Colonic mucosa (tissue), 4 donors: ENCODE measurements at regions not wholly inside any gene's neighbourhood (a gene's known extent, or its start where the extent isn't known, plus 50 kb on each side); places are given as distances from the start of the nearest gene placed in this dataset.
"Not testable (repeated sequence)": the region's sequence is repeated elsewhere in the genome, so short reads cannot be mapped to it uniquely, and the experiment has no call there.

Source experiments
- DNase-seq: peaks from one replicate; pipeline ENCODE4 v3.0.0-alpha.2; 2020
- H3K27ac ChIP-seq: fragments of 200-600 bp; one replicate; pipeline ENCODE4 v1.8.0; 2021
- H3K27me3 ChIP-seq: fragments of 200-600 bp; one replicate; pipeline ENCODE4 v1.8.0; 2021
- H3K36me3 ChIP-seq: fragments of 200-600 bp; one replicate; pipeline ENCODE4 v1.8.0; 2021
- H3K4me1 ChIP-seq: fragments of 200-600 bp; one replicate; pipeline ENCODE4 v1.8.0; 2021; ENCODE audit warnings: mild to moderate bottlenecking
- H3K4me3 ChIP-seq: fragments of 200-600 bp; one replicate; pipeline ENCODE4 v1.8.0; 2021
- H3K9ac ChIP-seq, 2 donors: one replicate each; pipeline ENCODE4 v1.7.0; 2013; ENCODE audit warnings: control low read depth in 2 of 2, low read depth in 2 of 2, low read length in 2 of 2
- H3K9me3 ChIP-seq: fragments of 200-600 bp; one replicate; pipeline ENCODE4 v1.8.0; 2021
- intact Hi-C: fragments of 100-400 bp; cut with DNase I; formaldehyde crosslinking; loops from one replicate; pipeline ENCODE4 v1.14.1; 2022
- TF ChIP-seq, protein P1 (sequence below): fragments of 200-600 bp; IDR thresholded peaks from one replicate; pipeline ENCODE4 v1.8.0; 2022; ENCODE audit warnings: antibody characterized with exemption, mild to moderate bottlenecking
- donor health status: healthy.
- donor health status: DM: no; HTN: no; CAD: no.
- donor health status: DM: no; HTN: no; CAD: no.

GRCh38 chrX:6961286-6962005 lies 186.1 kb upstream of the STS start:
- Histone ChIP-seq H3K9ac (no peak overlapping the region), H3K27me3 (no peaks in the 10 kb centered on the region), H3K27ac (no peak overlapping the region), H3K4me3 (no peak overlapping the region), H3K36me3 (no peaks in the 10 kb centered on the region), H3K9me3 (no peaks in the 10 kb centered on the region), H3K4me1 (no peaks in the 10 kb centered on the region)
- intact Hi-C loops: no loop called here
- TF ChIP-seq, protein P1, sequence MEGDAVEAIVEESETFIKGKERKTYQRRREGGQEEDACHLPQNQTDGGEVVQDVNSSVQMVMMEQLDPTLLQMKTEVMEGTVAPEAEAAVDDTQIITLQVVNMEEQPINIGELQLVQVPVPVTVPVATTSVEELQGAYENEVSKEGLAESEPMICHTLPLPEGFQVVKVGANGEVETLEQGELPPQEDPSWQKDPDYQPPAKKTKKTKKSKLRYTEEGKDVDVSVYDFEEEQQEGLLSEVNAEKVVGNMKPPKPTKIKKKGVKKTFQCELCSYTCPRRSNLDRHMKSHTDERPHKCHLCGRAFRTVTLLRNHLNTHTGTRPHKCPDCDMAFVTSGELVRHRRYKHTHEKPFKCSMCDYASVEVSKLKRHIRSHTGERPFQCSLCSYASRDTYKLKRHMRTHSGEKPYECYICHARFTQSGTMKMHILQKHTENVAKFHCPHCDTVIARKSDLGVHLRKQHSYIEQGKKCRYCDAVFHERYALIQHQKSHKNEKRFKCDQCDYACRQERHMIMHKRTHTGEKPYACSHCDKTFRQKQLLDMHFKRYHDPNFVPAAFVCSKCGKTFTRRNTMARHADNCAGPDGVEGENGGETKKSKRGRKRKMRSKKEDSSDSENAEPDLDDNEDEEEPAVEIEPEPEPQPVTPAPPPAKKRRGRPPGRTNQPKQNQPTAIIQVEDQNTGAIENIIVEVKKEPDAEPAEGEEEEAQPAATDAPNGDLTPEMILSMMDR: no peak
- no peak for DNase-seq

GRCh38 chrX:6959006-6959405 lies 188.5 kb upstream of the STS start:
- H3K27me3 ChIP-seq: no peaks in the 10 kb centered on the region
- H3K4me1 ChIP-seq: no peaks in the 10 kb centered on the region
- peak; percentile 28 for DNase-seq
- H3K27ac ChIP-seq: no peak overlapping the region
- TF ChIP-seq, protein P1: no peak
- intact Hi-C loops: no loop called here
- no peak overlapping the region for H3K9ac ChIP-seq
- no peaks in the 10 kb centered on the region for H3K36me3 ChIP-seq
- H3K9me3 ChIP-seq: no peaks in the 10 kb centered on the region
- H3K4me3 ChIP-seq: no peak overlapping the region

GRCh38 chrX:6954836-6955235 lies 192.7 kb upstream of the STS start:
- intact Hi-C loops: no loop called here
- TF ChIP-seq, protein P1: no peak
- DNase-seq: no peak

GRCh38 chrX:6946168-6946567 lies 201.3 kb upstream of the STS start:
- H3K4me1 ChIP-seq: no peaks in the 10 kb centered on the region
- no peak overlapping the region for H3K4me3 ChIP-seq
- no peak overlapping the region for H3K9ac ChIP-seq
- H3K27me3 ChIP-seq: no peaks in the 10 kb centered on the region
- no peak overlapping the region for H3K27ac ChIP-seq
- H3K36me3 ChIP-seq: no peaks in the 10 kb centered on the region
- intact Hi-C loops: no loop called here
- no peak for DNase-seq
- TF ChIP-seq, protein P1: no peak
- no peaks in the 10 kb centered on the region for H3K9me3 ChIP-seq

More at GRCh38 chrX:6954836-6955235, 192.7 kb upstream of the STS start:
- H3K9ac ChIP-seq: no peak overlapping the region
- H3K27ac ChIP-seq: no peak overlapping the region
- H3K36me3 ChIP-seq: no peaks in the 10 kb centered on the region
- no peak overlapping the region for H3K4me3 ChIP-seq
- no peaks in the 10 kb centered on the region for H3K4me1 ChIP-seq
- H3K27me3 ChIP-seq: no peaks in the 10 kb centered on the region
- no peaks in the 10 kb centered on the region for H3K9me3 ChIP-seq

GRCh38 chrX:6941041-6941440 lies 206.5 kb upstream of the STS start:
- no peak overlapping the region for H3K27ac ChIP-seq
- intact Hi-C loops: no loop called here
- no peaks in the 10 kb centered on the region for H3K9me3 ChIP-seq

DNA sequence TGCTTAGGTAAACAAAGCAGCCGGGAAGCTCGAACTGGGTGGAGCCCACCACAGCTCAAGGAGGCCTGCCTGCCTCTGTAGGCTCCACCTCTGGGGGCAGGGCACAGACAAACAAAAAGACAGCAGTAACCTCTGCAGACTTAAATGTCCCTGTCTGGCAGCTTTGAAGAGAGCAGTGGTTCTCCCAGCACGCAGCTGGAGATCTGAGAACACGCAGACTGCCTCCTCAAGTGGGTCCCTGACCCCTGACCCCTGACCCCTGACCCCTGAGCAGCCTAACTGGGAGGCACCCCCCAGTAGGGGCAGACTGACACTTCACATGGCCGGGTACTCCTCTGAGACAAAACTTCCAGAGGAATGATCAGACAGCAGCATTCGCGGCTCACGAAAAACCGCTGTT lies 214.6 kb upstream of the STS start:
- DNase-seq, H3K27ac ChIP-seq, H3K9ac ChIP-seq, H3K36me3 ChIP-seq, H3K9me3 ChIP-seq, H3K4me1 ChIP-seq, intact Hi-C loops, H3K27me3 ChIP-seq, H3K4me3 ChIP-seq: not testable (repeated sequence)

More at GRCh38 chrX:6941041-6941440, 206.5 kb upstream of the STS start:
- Histone ChIP-seq H3K27me3 (no peaks in the 10 kb centered on the region), H3K4me1 (no peaks in the 10 kb centered on the region), H3K36me3 (no peaks in the 10 kb centered on the region), H3K4me3 (no peak overlapping the region), H3K9ac (no peak overlapping the region)
- no peak for DNase-seq
- TF ChIP-seq, protein P1: no peak
